ENCODE measurements at regions not wholly inside any gene's neighbourhood (a gene's known extent, or its start where the extent isn't known, plus 50 kb on each side); places are given as distances from the start of the nearest gene placed in this dataset.

- DNase-seq (ENCODE audit: low read depth) = no peak
- H3K4me3 ChIP-seq (ENCODE audit: control insufficient read depth, low read depth, low read length) = no peak overlapping the region
- TF ChIP-seq CTCF (conservative IDR thresholded peaks at IDR 0.05; ENCODE audit: control insufficient read depth, insufficient read depth, low read depth, low read length) = no peak
Measured at GRCh38 chr9:7861086-7861485, 61.5 kb upstream of the DMAC1 start.

GRCh38 chr9:7860335-7860709 is 60.7 kb upstream of the DMAC1 start:
- TF ChIP-seq CTCF (conservative IDR thresholded peaks at IDR 0.05; ENCODE audit: control insufficient read depth, insufficient read depth, low read depth, low read length) = no peak
- no peak for DNase-seq (ENCODE audit: low read depth)
- no peak overlapping the region for H3K4me3 ChIP-seq (ENCODE audit: control insufficient read depth, low read depth, low read length)

GRCh38 chr9:7859701-7860334 is 60.2 kb upstream of the DMAC1 start:
- no peak for TF ChIP-seq CTCF (conservative IDR thresholded peaks at IDR 0.05; ENCODE audit: control insufficient read depth, insufficient read depth, low read depth, low read length)
- no peak for DNase-seq (ENCODE audit: low read depth)

GRCh38 chr9:7858166-7858565 is 58.6 kb upstream of the DMAC1 start:
- DNase-seq (ENCODE audit: low read depth) = no peak
- no peak overlapping the region for H3K4me3 ChIP-seq (ENCODE audit: control insufficient read depth, low read depth, low read length)

More at GRCh38 chr9:7859701-7860334, 60.2 kb upstream of the DMAC1 start:
- no peak overlapping the region for H3K4me3 ChIP-seq (ENCODE audit: control insufficient read depth, low read depth, low read length)

GRCh38 chr9:7854763-7855162 is 55.2 kb upstream of the DMAC1 start:
- DNase-seq (ENCODE audit: low read depth) = no peak
- no peak for TF ChIP-seq CTCF (conservative IDR thresholded peaks at IDR 0.05; ENCODE audit: control insufficient read depth, insufficient read depth, low read depth, low read length)
- no peak overlapping the region for H3K4me3 ChIP-seq (ENCODE audit: control insufficient read depth, low read depth, low read length)

More at GRCh38 chr9:7858166-7858565, 58.6 kb upstream of the DMAC1 start:
- TF ChIP-seq CTCF (conservative IDR thresholded peaks at IDR 0.05; ENCODE audit: control insufficient read depth, insufficient read depth, low read depth, low read length) = no peak

All from fibroblast of mammary gland (primary cell).